Activated T-cell treated with anti-CD3 and anti-CD28 coated beads for 1 hour (primary cell): ENCODE measurements at regions not wholly inside any gene's neighbourhood (a gene's known extent, or its start where the extent isn't known, plus 50 kb on each side); places are given as distances from the start of the nearest gene placed in this dataset.

Source experiments
- DNase-seq: peaks from one replicate; pipeline ENCODE4 v3.0.0-alpha.2; 2020; ENCODE audit warnings: low read depth

DNA sequence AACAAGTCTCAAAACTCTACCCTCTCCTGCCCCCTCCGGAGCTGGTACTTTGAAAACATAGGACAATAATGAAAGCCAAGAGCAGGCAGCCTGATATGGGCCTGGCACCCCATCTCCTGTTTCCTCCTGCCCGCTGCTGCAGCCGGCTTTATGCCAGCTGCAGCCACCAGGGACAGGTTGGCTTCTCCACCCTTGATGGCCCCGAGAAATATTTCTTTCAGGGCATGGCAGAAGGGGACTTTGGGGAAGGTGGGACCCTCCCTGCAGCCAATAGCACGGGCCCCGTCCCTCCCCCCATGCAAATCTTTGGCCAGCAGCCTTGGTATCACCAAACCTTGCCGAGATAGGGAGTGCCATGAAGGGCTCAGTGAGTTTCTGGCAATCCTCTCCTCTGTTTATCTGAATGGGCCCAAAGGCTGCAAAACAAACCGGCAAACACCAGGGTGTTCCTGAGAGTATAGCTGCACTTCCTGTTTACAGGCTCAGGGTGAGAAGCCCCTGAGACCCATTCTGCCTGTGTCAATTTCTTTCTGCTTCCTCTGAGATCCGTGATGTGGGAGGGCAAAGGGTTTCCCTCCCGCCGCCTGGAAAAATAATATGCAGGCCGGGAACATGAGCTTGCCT, 73.4 kb upstream of the BOD1 start:
- no peak for DNase-seq

- no peak for DNase-seq
Observed at GRCh38 chr5:173691931-173692330, 75.5 kb upstream of the BOD1 start.

DNA sequence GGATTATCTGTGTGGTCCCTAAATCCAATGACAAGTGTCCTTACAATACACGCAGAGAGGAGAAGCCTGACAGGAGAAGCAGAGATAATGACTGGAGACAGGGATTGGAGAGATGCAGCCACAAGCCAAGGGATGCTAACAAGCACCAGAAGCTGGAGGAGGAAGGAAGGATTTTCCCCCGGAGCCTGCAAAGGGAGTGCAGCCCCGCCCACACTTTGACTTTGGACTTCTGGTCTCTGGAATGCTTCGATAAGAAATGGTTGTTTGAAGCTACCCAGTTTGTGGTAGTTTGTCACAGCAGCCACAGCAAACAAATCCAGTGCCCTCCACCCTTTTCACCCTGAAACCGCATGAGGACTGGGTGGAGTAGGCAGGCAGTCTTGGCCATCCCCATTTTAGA, 77.2 kb upstream of the BOD1 start:
- no peak for DNase-seq

DNA sequence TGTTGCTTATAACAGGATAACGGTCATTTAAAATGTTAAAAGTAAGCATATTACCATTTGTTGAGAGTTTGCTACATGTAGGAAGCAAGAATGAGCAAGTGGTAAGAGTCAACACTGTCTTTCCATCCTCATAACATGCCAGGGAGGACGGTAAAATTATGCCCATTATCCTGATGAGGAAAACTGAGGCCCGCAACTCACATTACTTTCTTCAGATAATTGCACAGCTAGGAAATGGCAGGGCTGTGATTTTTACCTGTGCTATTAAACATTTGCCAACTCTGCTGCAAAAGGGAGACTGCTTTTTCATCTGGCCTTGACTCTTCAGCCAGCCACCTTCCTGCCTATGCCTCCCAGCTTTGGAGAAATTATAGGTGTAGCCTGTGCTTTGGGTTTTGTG, 79.8 kb upstream of the BOD1 start:
- no peak for DNase-seq

GRCh38 chr5:173697931-173698579, 81.6 kb upstream of the BOD1 start:
- no peak for DNase-seq

- no peak for DNase-seq
Observed at GRCh38 chr5:173699966-173700365, 83.5 kb upstream of the BOD1 start.

GRCh38 chr5:173703466-173703865, 87.0 kb upstream of the BOD1 start:
- DNase-seq, result no peak

- no peak for DNase-seq
Observed at GRCh38 chr5:173704615-173705511, 88.4 kb upstream of the BOD1 start.

DNA sequence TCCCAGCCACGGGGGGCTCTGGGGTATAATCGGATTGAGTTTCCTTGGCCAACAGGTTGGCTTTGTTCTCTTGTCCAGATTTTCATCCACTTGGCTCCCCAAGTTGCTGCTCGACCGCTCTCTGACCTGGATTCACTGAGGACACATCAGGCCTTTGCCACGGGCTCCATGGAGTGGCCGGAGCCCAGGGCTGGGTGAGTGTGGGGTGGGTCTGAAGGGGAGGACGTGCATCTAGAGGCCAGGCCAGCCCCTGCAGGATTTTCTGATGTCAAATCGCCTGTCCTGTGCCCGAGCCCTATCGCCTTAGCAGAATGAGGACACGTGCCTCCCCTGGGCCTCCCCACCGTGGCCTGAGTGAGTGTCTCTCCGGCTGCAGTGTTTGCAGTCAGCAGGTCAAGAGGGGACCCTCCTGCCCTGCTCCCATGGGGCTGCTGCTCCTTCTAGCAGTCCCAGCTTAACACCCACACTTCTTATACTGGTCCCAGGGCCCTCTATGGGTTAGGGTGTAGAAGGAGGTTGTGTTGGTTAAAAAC, 89.1 kb upstream of the BOD1 start:
- no peak for DNase-seq

GRCh38 chr5:173706700-173707099, 90.2 kb upstream of the BOD1 start:
- DNase-seq, result no peak

DNA sequence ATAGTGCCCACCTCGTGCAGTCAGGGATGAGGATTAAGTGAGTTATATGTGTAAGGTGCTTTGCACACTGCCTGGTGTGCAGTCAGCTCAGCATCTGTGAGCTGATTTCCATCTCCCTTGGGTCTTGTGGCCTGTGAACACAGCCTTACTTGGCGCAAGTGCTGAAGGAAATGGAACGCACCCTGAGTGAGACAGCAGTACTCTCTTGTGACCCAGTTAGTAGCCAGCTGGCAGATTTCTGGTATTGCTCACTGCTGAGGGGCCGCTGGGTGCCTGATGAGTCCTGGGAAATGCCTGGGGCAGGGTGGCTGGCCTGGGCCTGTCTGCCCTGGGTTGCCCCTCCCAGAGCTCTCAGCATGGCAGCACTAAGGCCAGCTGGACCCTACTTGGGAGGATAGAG, 90.9 kb upstream of the BOD1 start:
- DNase-seq, result no peak

- no peak for DNase-seq
Observed at GRCh38 chr5:173709145-173709544, 92.7 kb upstream of the BOD1 start.

DNA sequence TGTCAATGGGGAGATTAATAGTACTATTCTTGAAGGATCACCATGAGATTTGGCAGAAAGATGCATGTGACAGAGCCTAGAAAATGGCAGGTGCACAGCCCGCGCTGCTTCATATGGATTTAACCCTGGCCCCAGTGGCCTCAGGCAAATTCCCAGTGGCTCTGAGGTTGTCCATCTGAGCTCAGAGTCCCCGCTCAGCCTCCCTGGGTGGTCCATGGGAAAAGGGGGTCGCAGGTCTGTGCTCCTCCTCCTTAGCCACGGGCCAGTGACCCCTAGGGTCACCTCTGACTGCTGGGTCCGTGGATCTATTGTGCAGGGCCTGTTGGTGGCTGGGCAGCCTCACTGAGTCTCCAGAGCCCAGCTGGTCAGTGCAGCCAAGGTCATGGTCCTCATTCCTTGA, 93.3 kb upstream of the BOD1 start:
- no peak for DNase-seq

DNA sequence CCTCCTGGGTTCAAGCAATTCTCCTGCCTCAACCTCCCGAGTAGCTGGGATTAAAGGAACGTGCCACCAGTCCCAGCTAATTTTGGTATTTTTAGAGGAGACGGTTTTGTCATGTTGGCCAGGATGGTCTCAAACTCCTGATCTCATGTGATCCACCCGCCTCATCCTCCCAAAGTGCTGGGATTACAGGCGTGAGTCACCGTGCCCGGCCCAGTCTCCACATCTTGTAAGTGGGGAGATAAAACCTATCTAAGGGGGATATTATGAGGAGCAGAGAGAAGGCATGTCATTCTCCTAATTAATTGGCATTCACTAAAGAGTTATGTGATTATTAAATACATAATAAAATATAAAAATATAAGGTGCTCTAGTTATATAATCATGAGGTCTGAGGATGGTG, 94.1 kb upstream of the BOD1 start:
- no peak for DNase-seq

DNA sequence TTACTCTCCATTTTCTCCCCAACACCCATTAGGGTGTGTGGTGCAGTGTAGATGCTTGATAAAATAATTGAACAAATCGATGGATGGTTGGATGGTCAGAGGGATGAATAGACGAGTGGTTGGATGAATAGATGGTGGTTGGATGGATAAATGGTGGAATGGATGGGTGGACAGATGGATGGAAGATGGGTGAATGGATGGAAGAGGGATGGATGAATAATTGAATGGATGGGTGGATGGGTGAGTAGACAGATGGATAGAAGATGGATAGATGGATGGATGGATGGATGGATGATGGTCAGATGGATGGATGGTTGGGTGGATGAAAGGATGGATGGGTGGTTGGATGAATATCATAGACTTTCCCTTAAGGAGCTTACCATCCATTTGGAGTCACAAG, 95.0 kb upstream of the BOD1 start:
- no peak for DNase-seq

GRCh38 chr5:173712609-173713175, 96.2 kb upstream of the BOD1 start:
- DNase-seq, result no peak

- DNase-seq, result no peak
Observed at GRCh38 chr5:173714551-173715428, 98.3 kb upstream of the BOD1 start.

DNA sequence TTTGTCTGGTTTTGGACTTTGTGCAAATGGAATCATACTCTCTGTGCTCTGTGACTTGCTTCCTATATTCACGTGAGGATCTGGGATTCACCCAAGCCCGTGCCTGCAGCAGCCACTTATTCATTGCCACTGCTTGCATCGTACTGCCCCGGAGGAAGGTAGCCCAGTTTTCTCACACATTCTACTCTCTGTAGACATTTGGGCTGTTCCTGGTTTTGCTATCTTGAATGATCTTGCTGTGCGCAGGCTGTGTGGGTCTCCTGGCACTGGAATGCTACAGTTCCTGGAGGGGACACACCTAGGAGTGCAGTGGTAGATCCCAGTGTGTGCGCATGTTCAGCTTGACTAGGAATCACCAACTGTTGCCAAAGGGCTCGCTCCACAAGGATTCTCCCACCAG, 99.2 kb upstream of the BOD1 start:
- no peak for DNase-seq

- no peak for DNase-seq
Observed at GRCh38 chr5:173716058-173716682, 99.7 kb upstream of the BOD1 start.

- no peak for DNase-seq
Observed at GRCh38 chr5:173717959-173718358, 101.5 kb upstream of the BOD1 start.

DNA sequence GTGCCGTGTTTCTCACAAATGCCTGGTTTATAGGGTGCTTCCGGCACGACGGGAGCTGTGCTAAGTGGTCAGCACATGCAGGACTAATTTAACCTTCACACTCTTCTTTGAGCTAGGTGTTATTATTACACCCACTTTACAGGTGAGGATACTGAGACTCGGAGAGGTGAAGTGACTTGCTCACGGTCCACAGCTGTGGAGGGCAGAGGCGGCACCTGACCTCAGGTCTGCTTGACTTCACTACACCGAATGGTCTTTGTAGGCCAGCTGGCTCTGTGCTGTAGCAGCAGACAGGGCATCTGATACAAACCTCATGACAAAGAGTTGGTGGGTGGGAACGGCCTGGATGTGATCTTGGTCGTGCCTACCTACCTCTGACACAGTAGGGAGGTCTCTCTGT, 102.0 kb upstream of the BOD1 start:
- DNase-seq, result no peak
